Muscle of leg (tissue), 3 donors: ENCODE measurements at regions not wholly inside any gene's neighbourhood (a gene's known extent, or its start where the extent isn't known, plus 50 kb on each side); places are given as distances from the start of the nearest gene placed in this dataset.

Source experiments
- DNase-seq: peaks from one replicate; pipeline ENCODE4 v3.0.0; 2013
- H3K27ac ChIP-seq: one replicate; pipeline ENCODE4 v1.5.1; 2013; ENCODE audit warnings: mild to moderate bottlenecking, low read length, control low read depth
- H3K27me3 ChIP-seq: one replicate; pipeline ENCODE4 v1.6.1; 2013; ENCODE audit warnings: low read length; ENCODE audit not compliant: control insufficient read depth, insufficient read depth
- H3K36me3 ChIP-seq: one replicate; pipeline ENCODE4 v1.6.1; 2013; ENCODE audit warnings: low read length; ENCODE audit not compliant: control insufficient read depth, insufficient read depth
- H3K4me1 ChIP-seq: one replicate; pipeline ENCODE4 v1.6.1; 2013; ENCODE audit warnings: low read length; ENCODE audit not compliant: control insufficient read depth, insufficient read depth
- H3K4me3 ChIP-seq: one replicate; pipeline ENCODE4 v1.5.1; 2013; ENCODE audit warnings: low read length, control low read depth
- H3K9me3 ChIP-seq: replicated peaks from 2 replicates; pipeline ENCODE4 v1.6.1; 2013; ENCODE audit warnings: low read depth, low read length; ENCODE audit not compliant: control insufficient read depth
- WGBS: methylation state at CpG from one replicate; pipeline ENCODE4 v1.1.5; 2013; ENCODE audit warnings: missing lambda C conversion rate; ENCODE audit not compliant: insufficient coverage; 5-methylcytosine and 5-hydroxymethylcytosine counted together

GRCh38 chr6:91487696-91488392, 901.0 kb upstream of the MAP3K7 start:
- no peak overlapping the region for H3K4me3 ChIP-seq
- no peak overlapping the region for H3K27ac ChIP-seq
- H3K9me3 ChIP-seq: no peaks in the 10 kb centered on the region
- 40% methylated on average over 1 of the region's 2 CpGs for WGBS
- H3K4me1 ChIP-seq: no peaks in the 10 kb centered on the region
- no peaks in the 10 kb centered on the region for H3K27me3 ChIP-seq
- no peaks in the 10 kb centered on the region for H3K36me3 ChIP-seq
- DNase-seq: no peak

GRCh38 chr6:91486200-91486599, 899.3 kb upstream of the MAP3K7 start:
- H3K4me3 ChIP-seq: no peak overlapping the region
- H3K4me1 ChIP-seq: no peaks in the 10 kb centered on the region
- no peak overlapping the region for H3K27ac ChIP-seq
- no peaks in the 10 kb centered on the region for H3K9me3 ChIP-seq
- no peaks in the 10 kb centered on the region for H3K36me3 ChIP-seq
- no peak for DNase-seq
- H3K27me3 ChIP-seq: no peaks in the 10 kb centered on the region
- no CpG with 5 or more reads among the region's 1 CpG for WGBS

- Histone ChIP-seq H3K27ac (no peak overlapping the region), H3K4me3 (no peak overlapping the region), H3K9me3 (no peaks in the 10 kb centered on the region), H3K36me3 (no peaks in the 10 kb centered on the region), H3K27me3 (no peaks in the 10 kb centered on the region), H3K4me1 (no peaks in the 10 kb centered on the region)
- no CpG with 5 or more reads among the region's 1 CpG for WGBS
- no peak for DNase-seq
These were observed 898.2 kb upstream of the MAP3K7 start for GRCh38 chr6:91485047-91485446.

- DNase-seq: peak; percentile 14
- Histone ChIP-seq H3K36me3 (no peaks in the 10 kb centered on the region), H3K4me3 (no peak overlapping the region), H3K4me1 (no peaks in the 10 kb centered on the region), H3K27ac (no peak overlapping the region), H3K9me3 (no peaks in the 10 kb centered on the region), H3K27me3 (no peaks in the 10 kb centered on the region)
- no CpG with 5 or more reads among the region's 6 CpGs for WGBS
These were observed 896.7 kb upstream of the MAP3K7 start for GRCh38 chr6:91483415-91484105.

- no peaks in the 10 kb centered on the region for H3K27me3 ChIP-seq
- H3K36me3 ChIP-seq: no peaks in the 10 kb centered on the region
- no peaks in the 10 kb centered on the region for H3K9me3 ChIP-seq
- no peaks in the 10 kb centered on the region for H3K4me1 ChIP-seq
- no peak overlapping the region for H3K27ac ChIP-seq
- no peak overlapping the region for H3K4me3 ChIP-seq
- WGBS: no CpG with 5 or more reads among the region's 1 CpG
- no peak for DNase-seq
These were observed 895.6 kb upstream of the MAP3K7 start for GRCh38 chr6:91482498-91482897.

- H3K36me3 ChIP-seq: no peaks in the 10 kb centered on the region
- no CpG with 5 or more reads among the region's 1 CpG for WGBS
- H3K27ac ChIP-seq: no peak overlapping the region
- H3K4me3 ChIP-seq: no peak overlapping the region
- H3K4me1 ChIP-seq: peaks cover 4% of the 10 kb centered on the region
- no peaks in the 10 kb centered on the region for H3K9me3 ChIP-seq
- H3K27me3 ChIP-seq: no peaks in the 10 kb centered on the region
- no peak for DNase-seq
These were observed 893.5 kb upstream of the MAP3K7 start for GRCh38 chr6:91480402-91480801.

- Histone ChIP-seq H3K4me3 (no peak overlapping the region), H3K36me3 (no peaks in the 10 kb centered on the region), H3K4me1 (peaks cover 4% of the 10 kb centered on the region), H3K27me3 (no peaks in the 10 kb centered on the region), H3K9me3 (no peaks in the 10 kb centered on the region), H3K27ac (no peak overlapping the region)
- 96% methylated on average over 5 of the region's 6 CpGs for WGBS
- DNase-seq: no peak
These were observed 890.8 kb upstream of the MAP3K7 start for GRCh38 chr6:91477688-91478087.

- Histone ChIP-seq H3K27me3 (no peaks in the 10 kb centered on the region), H3K27ac (no peak overlapping the region), H3K9me3 (no peaks in the 10 kb centered on the region), H3K36me3 (no peaks in the 10 kb centered on the region), H3K4me3 (no peak overlapping the region), H3K4me1 (peaks cover 4% of the 10 kb centered on the region)
- peak; percentile 57 for DNase-seq
- no CpG with 5 or more reads among the region's 2 CpGs for WGBS
These were observed 889.1 kb upstream of the MAP3K7 start for GRCh38 chr6:91476000-91476399.

- Histone ChIP-seq H3K27ac (no peak overlapping the region), H3K4me1 (no peaks in the 10 kb centered on the region), H3K36me3 (no peaks in the 10 kb centered on the region), H3K4me3 (no peak overlapping the region), H3K27me3 (no peaks in the 10 kb centered on the region), H3K9me3 (no peaks in the 10 kb centered on the region)
- 80% methylated on average over 1 of the region's 3 CpGs for WGBS
- no peak for DNase-seq
These were observed 878.5 kb upstream of the MAP3K7 start for GRCh38 chr6:91465393-91465792.

GRCh38 chr6:91464718-91465117, 877.8 kb upstream of the MAP3K7 start:
- Histone ChIP-seq H3K36me3 (no peaks in the 10 kb centered on the region), H3K27ac (no peak overlapping the region), H3K27me3 (no peaks in the 10 kb centered on the region), H3K9me3 (no peaks in the 10 kb centered on the region), H3K4me3 (no peak overlapping the region), H3K4me1 (no peaks in the 10 kb centered on the region)
- no peak for DNase-seq
